ENCODE measurements at regions not wholly inside any gene's neighbourhood (a gene's known extent, or its start where the extent isn't known, plus 50 kb on each side); places are given as distances from the start of the nearest gene placed in this dataset.

- no peaks in the 10 kb centered on the region for H3K27me3 ChIP-seq (ENCODE audit: control insufficient read depth, insufficient read depth, low read length, poor library complexity, severe bottlenecking)
- 100% methylated on average over 2 of the region's 2 CpGs; no CpG with 5 or more reads in 1 of the 2 experiments for WGBS, 2 experiments (ENCODE audit: insufficient coverage in 1 of 2, insufficient read length in 1 of 2)
- Mint-ChIP-seq H3K9me3 (peaks cover 5% of the 10 kb centered on the region), H3K4me3 (no peak overlapping the region), H3K27ac (no peak overlapping the region), H3K27me3 (ENCODE audit: insufficient read depth) (peaks cover 4% of the 10 kb centered on the region), H3K4me1 (peaks cover 7% of the 10 kb centered on the region), H3K36me3 (ENCODE audit: low read depth) (no peaks in the 10 kb centered on the region)
- no peaks in the 10 kb centered on the region for H3K4me1 ChIP-seq (ENCODE audit: control insufficient read depth, insufficient read depth, low read length)
- no peak overlapping the region for H3K9ac ChIP-seq (ENCODE audit: extremely low read depth, low read length, poor library complexity, severe bottlenecking)
- no peaks in the 10 kb centered on the region for H3K36me3 ChIP-seq (ENCODE audit: control insufficient read depth, insufficient read depth, low read length)
- H3K27ac ChIP-seq (ENCODE audit: low read depth, low read length), result no peak overlapping the region
- TF ChIP-seq, protein P1, sequence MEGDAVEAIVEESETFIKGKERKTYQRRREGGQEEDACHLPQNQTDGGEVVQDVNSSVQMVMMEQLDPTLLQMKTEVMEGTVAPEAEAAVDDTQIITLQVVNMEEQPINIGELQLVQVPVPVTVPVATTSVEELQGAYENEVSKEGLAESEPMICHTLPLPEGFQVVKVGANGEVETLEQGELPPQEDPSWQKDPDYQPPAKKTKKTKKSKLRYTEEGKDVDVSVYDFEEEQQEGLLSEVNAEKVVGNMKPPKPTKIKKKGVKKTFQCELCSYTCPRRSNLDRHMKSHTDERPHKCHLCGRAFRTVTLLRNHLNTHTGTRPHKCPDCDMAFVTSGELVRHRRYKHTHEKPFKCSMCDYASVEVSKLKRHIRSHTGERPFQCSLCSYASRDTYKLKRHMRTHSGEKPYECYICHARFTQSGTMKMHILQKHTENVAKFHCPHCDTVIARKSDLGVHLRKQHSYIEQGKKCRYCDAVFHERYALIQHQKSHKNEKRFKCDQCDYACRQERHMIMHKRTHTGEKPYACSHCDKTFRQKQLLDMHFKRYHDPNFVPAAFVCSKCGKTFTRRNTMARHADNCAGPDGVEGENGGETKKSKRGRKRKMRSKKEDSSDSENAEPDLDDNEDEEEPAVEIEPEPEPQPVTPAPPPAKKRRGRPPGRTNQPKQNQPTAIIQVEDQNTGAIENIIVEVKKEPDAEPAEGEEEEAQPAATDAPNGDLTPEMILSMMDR (conservative IDR thresholded peaks at IDR 0.05), result no peak
- no peak for DNase-seq
- no peaks in the 10 kb centered on the region for H3K9me3 ChIP-seq (ENCODE audit: control insufficient read depth, low read length)
- H3K4me3 ChIP-seq (ENCODE audit: low read length), result no peak overlapping the region
Observed at GRCh38 chr3:3286014-3286413, 106.5 kb upstream of the CRBN start.

- WGBS, 2 experiments (ENCODE audit: insufficient coverage in 1 of 2, insufficient read length in 1 of 2), result 75% methylated on average over 2 of the region's 2 CpGs; no CpG with 5 or more reads in 1 of the 2 experiments
- peaks cover 15% of the 10 kb centered on the region for H3K27me3 Mint-ChIP-seq (ENCODE audit: insufficient read depth)
- TF ChIP-seq, protein P1 (conservative IDR thresholded peaks at IDR 0.05), result no peak
- Histone ChIP-seq H3K4me1 (ENCODE audit: control insufficient read depth, insufficient read depth, low read length) (no peaks in the 10 kb centered on the region), H3K27me3 (ENCODE audit: control insufficient read depth, insufficient read depth, low read length, poor library complexity, severe bottlenecking) (peaks cover 23% of the 10 kb centered on the region), H3K9me3 (ENCODE audit: control insufficient read depth, low read length) (no peaks in the 10 kb centered on the region), H3K9ac (ENCODE audit: extremely low read depth, low read length, poor library complexity, severe bottlenecking) (no peak overlapping the region), H3K27ac (ENCODE audit: low read depth, low read length) (no peak overlapping the region), H3K36me3 (ENCODE audit: control insufficient read depth, insufficient read depth, low read length) (no peaks in the 10 kb centered on the region), H3K4me3 (ENCODE audit: low read length) (no peak overlapping the region)
- peaks cover 6% of the 10 kb centered on the region for H3K4me1 Mint-ChIP-seq
- no peak overlapping the region for H3K27ac Mint-ChIP-seq
- no peaks in the 10 kb centered on the region for H3K9me3 Mint-ChIP-seq
- no peaks in the 10 kb centered on the region for H3K36me3 Mint-ChIP-seq (ENCODE audit: low read depth)
- no peak overlapping the region for H3K4me3 Mint-ChIP-seq
- DNase-seq, result no peak
Observed at GRCh38 chr3:3281024-3281423, 101.5 kb upstream of the CRBN start.

- H3K27ac ChIP-seq (ENCODE audit: low read depth, low read length), result no peak overlapping the region
- H3K4me3 ChIP-seq (ENCODE audit: low read length), result no peak overlapping the region
- no peak overlapping the region for H3K27ac Mint-ChIP-seq
- H3K9ac ChIP-seq (ENCODE audit: extremely low read depth, low read length, poor library complexity, severe bottlenecking), result no peak overlapping the region
- H3K36me3 ChIP-seq (ENCODE audit: control insufficient read depth, insufficient read depth, low read length), result no peaks in the 10 kb centered on the region
- peaks cover 21% of the 10 kb centered on the region for H3K27me3 Mint-ChIP-seq (ENCODE audit: insufficient read depth)
- H3K4me1 ChIP-seq (ENCODE audit: control insufficient read depth, insufficient read depth, low read length), result no peaks in the 10 kb centered on the region
- H3K27me3 ChIP-seq (ENCODE audit: control insufficient read depth, insufficient read depth, low read length, poor library complexity, severe bottlenecking), result peaks cover 29% of the 10 kb centered on the region
- H3K9me3 ChIP-seq (ENCODE audit: control insufficient read depth, low read length), result peaks cover 5% of the 10 kb centered on the region
- H3K4me3 Mint-ChIP-seq, result no peak overlapping the region
- H3K9me3 Mint-ChIP-seq, result no peaks in the 10 kb centered on the region
- peaks cover 6% of the 10 kb centered on the region for H3K4me1 Mint-ChIP-seq
- 93% methylated on average over 1 of the region's 1 CpG; no CpG with 5 or more reads in 1 of the 2 experiments for WGBS, 2 experiments (ENCODE audit: insufficient coverage in 1 of 2, insufficient read length in 1 of 2)
- TF ChIP-seq, protein P1 (conservative IDR thresholded peaks at IDR 0.05), result no peak
- DNase-seq, result no peak
- H3K36me3 Mint-ChIP-seq (ENCODE audit: low read depth), result no peaks in the 10 kb centered on the region
Observed at GRCh38 chr3:3280396-3280795, 100.9 kb upstream of the CRBN start.
